Fibroblast of skin of back (primary cell): ENCODE measurements at regions not wholly inside any gene's neighbourhood (a gene's known extent, or its start where the extent isn't known, plus 50 kb on each side); places are given as distances from the start of the nearest gene placed in this dataset.
"Not testable (repeated sequence)": the region's sequence is repeated elsewhere in the genome, so short reads cannot be mapped to it uniquely, and the experiment has no call there.

Experiments
- DNase-seq: peaks from one replicate; pipeline ENCODE4 v3.0.0-alpha.2; 2013

DNA sequence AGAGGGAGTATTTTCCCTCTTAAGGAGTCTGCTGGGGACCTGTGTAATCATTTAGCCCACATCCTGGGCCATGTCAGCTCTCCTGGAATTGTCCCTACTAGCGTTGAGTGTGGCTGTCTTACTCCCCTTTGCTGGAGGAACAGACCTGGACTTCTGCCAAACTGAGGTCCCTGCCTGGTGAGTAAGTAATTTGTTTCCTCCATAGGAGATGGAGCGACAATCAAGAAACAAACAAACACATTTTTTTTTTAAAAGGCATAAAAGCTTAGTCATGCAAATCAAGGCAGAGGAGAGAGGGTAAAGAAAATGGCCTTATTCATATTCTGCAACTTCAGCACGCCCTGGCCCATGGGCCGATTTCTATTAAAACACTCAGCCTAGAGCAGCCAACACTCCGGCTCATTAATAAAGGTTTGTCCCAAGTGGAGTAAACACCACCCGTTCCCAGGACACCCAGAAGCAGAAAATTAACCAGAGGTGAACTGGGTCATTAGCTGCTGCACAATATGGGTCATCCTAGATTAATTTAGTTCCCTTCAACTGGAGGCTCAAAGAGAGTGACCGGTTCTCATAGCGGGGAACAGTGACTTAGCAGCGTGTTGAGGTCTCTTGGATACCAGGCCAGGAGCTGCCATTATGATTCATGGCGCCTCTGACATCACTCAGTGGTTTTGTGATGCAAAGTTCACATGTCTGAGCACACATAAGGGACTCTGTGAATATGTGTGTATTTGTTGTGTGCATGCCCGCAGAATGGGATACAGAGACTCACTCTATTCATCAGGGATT lies 165.0 kb upstream of the SULF2 start:
- peak; percentile 82 for DNase-seq

DNA sequence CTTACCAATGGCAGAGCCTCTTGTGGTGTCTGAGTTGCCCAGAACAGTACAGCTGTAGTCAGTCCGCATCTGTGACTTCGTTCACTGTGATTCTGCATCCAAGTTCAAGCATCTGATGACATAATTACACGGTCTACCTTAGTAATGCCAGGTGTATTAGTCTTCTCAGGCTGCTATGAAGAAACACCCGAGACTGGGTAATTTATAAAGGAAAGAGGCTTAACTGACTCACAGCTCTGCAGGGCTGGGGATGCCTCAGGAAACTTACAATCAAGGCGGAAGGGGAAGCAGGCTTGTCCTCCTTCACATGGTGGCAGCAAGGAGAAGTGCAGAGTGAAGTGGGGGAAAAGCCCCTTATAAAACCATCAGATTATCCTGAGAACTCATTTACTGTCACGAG lies 163.9 kb upstream of the SULF2 start:
- DNase-seq: no peak

DNA sequence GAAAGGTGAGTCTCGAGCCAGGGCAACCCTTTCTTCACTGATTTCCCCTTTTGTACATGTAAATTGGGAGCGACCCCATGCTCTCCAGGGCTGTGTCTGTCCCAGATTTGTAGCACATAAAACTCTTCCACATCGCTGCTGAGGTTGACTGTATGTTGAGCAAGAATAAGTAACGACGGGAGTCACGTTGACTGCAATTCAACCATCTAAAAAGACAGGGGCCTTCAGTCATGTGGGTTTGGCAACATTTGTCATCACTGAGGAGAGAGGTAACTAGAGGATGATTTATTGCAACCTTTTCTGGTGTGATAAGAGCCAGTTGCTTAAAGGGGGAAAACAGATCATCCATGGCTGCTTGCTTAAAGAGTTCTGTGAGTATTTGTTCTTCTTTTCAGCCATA lies 159.4 kb upstream of the SULF2 start:
- DNase-seq: no peak

DNA sequence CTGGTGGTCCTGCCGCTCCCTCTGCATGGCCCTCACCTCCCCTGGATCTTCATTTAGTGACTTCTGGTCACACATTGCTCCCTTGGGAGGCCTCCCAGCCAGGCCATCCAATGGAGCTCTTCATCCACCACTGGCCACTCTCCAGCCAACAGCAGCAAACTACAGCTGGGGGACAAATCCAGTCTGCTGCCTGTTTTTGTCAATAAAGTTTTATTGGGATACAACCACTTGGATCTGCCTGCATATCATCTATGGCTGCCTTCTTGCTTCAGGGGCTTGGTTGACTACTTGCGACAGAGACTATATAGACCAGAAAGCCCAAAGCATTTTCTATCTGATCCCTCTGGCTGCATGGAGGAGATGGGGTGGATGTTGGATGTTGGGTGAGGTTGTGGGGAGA lies 156.6 kb upstream of the SULF2 start:
- no peak for DNase-seq

DNA sequence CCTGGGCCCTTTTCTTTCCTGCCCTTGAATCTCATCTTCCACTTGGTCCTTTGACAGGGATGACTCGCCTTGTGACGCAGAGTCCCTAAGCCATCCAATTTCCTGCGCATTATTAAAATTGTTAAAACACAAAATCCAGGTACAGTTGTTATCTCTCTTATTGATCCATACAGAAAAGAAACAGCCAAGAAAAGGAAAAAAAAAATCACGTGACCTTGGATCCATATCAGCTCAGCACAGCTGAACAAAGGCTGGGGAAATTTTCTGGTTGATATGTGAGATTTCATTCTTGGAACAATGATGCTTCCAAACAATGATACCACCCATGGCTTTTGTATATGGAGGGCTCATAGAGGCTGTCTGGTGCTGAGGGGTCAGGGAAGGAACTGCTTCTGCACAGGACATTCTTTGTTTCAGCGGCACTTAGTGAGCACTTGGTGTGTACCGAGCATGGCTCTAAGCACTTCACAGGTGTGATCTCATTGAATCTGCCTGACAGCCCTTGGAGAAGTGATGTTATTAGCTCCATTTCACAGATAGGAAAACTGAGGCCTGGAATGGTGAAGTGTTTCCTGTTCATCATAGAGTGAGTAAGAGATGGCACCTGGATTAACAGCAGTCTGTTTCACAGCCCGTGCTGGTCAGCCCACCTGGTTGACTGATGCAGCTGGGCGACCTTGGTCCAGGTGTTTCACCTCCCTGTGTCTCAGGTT lies 155.0 kb upstream of the SULF2 start:
- no peak for DNase-seq

- DNase-seq: no peak
Observed at GRCh38 chr20:47936612-47937011, 151.3 kb upstream of the SULF2 start.

DNA sequence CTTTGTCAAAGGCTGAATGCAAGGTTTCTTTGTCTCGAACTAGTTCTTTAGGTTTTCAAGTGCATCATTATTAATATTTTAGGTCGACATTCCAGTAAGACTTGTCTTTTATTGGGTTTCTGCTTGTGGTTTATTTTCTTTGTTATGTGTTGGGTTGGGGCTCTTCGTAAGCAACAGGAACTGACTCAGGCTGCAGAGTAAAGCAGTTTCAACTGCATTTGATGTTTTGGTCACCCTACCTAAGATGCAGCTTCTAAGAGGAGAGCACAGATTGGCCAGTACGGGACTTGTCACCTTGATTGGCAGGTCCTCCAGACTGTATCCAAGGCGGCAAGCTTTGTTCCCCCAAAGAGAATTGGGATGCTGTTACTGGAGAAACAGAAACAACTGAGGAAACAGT lies 149.5 kb upstream of the SULF2 start:
- peak; percentile 11 for DNase-seq

DNA sequence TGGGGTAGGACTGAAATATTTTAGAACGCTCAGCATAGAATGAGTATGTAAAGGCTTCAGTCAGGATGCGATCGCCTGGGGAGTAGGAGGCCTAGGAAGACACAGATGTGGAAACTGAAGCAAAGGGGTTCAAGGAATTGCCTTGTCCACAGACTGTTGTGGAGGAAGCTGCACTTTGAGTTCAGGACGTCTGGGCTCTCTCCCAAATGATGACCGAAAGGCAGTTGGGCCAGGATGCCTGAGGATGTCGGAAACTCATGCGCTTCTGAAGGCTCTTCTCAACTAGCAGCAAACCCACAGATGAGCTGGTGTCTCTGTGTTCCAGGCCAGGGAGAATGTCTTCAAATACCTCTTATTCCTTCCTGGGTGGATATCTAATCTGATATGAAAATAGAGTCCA lies 146.2 kb upstream of the SULF2 start:
- DNase-seq: no peak

DNA sequence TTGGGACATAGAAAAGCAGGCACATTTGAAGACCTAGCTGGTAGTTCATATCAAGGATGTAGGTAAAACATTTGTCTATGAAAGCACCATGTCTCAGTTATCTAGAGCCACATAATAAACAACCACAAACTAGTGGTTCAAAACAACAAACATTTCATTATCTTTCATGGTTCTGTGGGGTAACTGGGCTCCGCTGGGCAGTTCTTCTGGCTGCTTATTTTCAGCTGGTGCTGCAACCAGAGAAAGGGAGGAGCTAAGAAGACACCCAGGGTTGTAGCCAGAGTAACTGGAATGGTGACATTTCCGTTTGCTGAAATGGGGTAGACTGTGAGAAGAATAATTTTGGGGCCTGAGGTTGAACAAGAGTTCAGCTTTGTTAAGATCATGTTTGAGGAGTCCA lies 145.7 kb upstream of the SULF2 start:
- DNase-seq: no peak

DNA sequence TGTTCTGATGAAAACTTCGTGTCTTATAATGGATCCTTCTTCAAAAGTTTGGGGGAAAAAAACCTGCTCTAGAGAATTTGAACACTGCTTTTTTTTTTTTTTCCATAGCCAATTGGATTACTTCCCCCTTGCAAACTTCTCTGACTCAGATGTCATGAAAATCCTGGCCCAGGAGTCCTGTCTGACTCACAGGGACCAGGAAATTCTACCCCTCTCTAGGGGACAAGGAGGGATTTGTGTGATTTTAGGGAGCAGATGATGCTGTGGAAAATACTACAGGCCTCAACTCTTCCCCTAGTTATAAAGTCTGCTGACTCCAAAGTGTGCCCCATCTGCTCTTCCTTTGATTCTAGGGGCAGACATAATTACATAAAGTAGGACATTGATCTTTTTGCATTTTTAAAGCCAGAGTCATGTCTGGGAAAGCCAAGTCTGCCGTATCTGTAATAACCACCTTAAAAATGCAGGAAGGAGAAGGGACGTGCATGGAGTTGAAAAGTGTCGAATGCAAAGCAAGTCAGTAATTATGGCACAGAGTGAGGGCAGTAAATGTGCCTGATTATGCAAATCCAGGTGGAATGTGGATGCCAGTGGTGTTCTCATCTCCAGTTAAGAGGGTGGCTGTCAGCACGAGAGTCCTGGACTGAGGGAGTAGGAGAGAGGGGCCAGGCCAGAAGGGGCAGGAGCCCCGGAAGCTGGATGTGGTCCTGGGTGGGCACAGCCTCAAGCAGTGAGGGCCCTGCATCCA lies 144.3 kb upstream of the SULF2 start:
- DNase-seq: peak; percentile 92

DNA sequence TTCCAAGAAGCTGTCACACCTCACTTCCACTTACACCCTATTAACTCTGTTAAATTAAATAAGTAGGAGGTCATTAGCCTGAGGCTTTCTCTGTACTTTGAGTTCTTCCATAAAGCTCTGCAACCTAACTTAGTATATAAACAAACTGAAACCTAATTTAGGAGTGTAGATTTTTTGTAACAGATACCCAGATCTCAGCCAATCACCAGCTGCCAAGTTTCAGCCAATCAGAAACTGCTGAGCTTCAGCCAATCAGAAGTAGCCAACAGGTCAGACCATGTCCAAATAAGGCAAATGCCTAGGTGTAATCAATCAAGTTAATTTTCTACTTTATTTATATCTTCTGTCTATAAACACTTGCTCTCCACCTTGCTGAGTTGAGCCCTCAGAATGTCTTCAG lies 142.7 kb upstream of the SULF2 start:
- no peak for DNase-seq

- peak; percentile 71 for DNase-seq
Observed at GRCh38 chr20:47927385-47927851, 142.1 kb upstream of the SULF2 start.

GRCh38 chr20:47926731-47927130 lies 141.4 kb upstream of the SULF2 start:
- DNase-seq: no peak

- no peak for DNase-seq
Observed at GRCh38 chr20:47925593-47925992, 140.3 kb upstream of the SULF2 start.

DNA sequence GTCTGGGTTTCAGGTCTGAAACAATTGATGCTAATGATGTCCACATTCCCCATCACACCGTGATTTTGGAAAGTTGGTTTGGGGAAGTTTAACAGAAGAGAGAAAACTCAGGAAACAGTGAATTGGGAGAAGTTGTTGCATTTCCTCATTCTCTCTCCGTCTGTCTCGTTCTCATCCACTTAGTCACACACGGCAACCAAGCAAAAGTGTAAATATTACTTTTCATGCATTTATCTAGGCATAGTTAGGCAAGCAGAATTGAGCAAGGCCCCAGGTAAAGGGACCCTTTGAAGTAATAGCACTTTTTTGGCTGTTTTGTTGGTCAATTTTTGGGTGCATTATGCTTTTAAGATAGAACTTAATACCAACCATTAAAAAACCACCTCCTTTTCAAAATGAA lies 137.0 kb upstream of the SULF2 start:
- peak; percentile 79 for DNase-seq

DNA sequence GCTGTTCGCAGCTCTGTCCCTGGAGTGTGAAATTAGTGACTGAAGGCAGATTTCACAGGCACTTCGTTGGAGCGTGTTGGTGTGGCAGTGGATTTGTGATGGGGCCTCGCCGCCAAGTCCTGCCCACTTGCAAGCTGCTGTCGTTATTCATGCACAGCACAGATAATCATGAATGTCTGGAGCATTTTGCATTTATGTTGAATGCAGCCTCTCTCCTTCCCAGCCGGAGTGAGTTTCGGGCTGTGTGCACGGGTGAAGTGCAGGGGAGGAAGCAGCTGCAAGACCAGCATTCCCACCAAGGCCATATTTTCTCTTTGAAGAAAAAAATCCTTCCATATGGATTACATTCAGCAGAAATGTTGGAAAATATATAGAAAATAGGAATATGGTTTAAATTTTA lies 136.5 kb upstream of the SULF2 start:
- DNase-seq: peak; percentile 12

DNA sequence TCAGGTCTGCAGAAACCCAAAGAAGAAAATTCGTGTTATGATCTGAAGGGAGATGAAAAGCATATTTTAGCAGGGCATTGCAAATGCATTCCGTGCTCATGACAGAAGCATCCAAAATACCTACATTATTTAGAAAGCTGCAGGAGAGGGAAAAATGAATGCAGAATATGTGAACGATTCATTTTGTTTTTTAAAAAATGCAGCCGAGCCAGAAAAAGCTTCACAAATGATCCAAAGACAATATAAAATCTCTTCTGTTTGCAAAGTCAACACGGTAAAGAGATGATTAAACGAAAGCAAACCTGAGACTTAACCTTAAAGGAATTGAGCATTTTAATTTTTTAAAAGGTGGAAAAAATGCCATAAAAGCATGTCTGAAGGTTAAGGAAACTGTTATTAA lies 136.1 kb upstream of the SULF2 start:
- DNase-seq: peak; percentile 78

GRCh38 chr20:47917549-47918070 lies 132.3 kb upstream of the SULF2 start:
- DNase-seq: no peak

DNA sequence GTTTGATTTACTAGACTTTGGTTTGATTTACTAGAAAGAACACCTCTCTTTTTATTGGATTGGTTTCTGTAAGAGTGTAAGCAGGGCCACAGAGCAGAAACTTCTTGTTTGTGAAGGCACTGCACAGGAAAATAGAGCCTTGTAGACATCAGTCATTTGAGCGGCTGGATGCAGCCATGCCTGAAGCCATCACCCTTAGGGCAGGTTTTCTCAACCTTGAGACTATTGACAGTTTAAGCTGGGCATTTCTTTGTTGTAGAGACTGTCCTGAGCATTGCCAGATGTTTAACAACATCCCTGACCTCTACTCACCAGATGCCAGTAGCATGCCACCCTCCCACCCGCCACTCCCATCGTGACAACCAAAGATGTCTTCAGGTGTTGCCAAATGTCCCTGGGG lies 130.2 kb upstream of the SULF2 start:
- DNase-seq: no peak

GRCh38 chr20:47914792-47915191 lies 129.5 kb upstream of the SULF2 start:
- DNase-seq: peak; percentile 44

GRCh38 chr20:47912786-47913501 lies 127.7 kb upstream of the SULF2 start:
- not testable (repeated sequence) for DNase-seq

- not testable (repeated sequence) for DNase-seq
Observed at GRCh38 chr20:47912165-47912564, 126.9 kb upstream of the SULF2 start.
